GM12878 (cell line): ENCODE measurements at regions not wholly inside any gene's neighbourhood (a gene's known extent, or its start where the extent isn't known, plus 50 kb on each side); places are given as distances from the start of the nearest gene placed in this dataset.

ENCODE experiments used
- CTCF ChIP-seq, 3 experiments: IDR thresholded peaks in 2 of 3; conservative IDR thresholded peaks in 1 of 3; 2 replicates each; pipeline ENCODE4 v1.5.1; 2011; ENCODE audit warnings: low read depth in 3 of 3, low read length in 3 of 3, mild to moderate bottlenecking in 3 of 3, control low read depth in 2 of 3, moderate library complexity in 2 of 3, inconsistent platforms in 1 of 3, mixed read lengths in 1 of 3; ENCODE audit not compliant: control insufficient read depth in 2 of 3, insufficient read depth in 1 of 3; ENCODE audit errors: extremely low read depth in 1 of 3
- POLR2A ChIP-seq: IDR thresholded peaks from 2 replicates; pipeline ENCODE4 v1.6.1; 2011; ENCODE audit warnings: low read depth, mild to moderate bottlenecking, low read length
- TF ChIP-seq, protein P1 (sequence below): IDR thresholded peaks from 2 replicates; pipeline ENCODE4 v1.6.1; 2012; ENCODE audit warnings: mild to moderate bottlenecking, low read depth, low read length

GRCh38 chr4:133581996-133582619 lies 433.0 kb downstream of the PCDH10 start:
- TF ChIP-seq, protein P1, sequence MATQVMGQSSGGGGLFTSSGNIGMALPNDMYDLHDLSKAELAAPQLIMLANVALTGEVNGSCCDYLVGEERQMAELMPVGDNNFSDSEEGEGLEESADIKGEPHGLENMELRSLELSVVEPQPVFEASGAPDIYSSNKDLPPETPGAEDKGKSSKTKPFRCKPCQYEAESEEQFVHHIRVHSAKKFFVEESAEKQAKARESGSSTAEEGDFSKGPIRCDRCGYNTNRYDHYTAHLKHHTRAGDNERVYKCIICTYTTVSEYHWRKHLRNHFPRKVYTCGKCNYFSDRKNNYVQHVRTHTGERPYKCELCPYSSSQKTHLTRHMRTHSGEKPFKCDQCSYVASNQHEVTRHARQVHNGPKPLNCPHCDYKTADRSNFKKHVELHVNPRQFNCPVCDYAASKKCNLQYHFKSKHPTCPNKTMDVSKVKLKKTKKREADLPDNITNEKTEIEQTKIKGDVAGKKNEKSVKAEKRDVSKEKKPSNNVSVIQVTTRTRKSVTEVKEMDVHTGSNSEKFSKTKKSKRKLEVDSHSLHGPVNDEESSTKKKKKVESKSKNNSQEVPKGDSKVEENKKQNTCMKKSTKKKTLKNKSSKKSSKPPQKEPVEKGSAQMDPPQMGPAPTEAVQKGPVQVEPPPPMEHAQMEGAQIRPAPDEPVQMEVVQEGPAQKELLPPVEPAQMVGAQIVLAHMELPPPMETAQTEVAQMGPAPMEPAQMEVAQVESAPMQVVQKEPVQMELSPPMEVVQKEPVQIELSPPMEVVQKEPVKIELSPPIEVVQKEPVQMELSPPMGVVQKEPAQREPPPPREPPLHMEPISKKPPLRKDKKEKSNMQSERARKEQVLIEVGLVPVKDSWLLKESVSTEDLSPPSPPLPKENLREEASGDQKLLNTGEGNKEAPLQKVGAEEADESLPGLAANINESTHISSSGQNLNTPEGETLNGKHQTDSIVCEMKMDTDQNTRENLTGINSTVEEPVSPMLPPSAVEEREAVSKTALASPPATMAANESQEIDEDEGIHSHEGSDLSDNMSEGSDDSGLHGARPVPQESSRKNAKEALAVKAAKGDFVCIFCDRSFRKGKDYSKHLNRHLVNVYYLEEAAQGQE, result no peak
- TF ChIP-seq POLR2A (no peak), CTCF (IDR thresholded peaks at IDR 0.05 in 2 of 3, conservative IDR thresholded peaks at IDR 0.05 in 1 of 3; ENCODE audit: control insufficient read depth in 2 of 3, extremely low read depth in 1 of 3, insufficient read depth in 1 of 3, low read depth in 3 of 3, low read length in 3 of 3) (no peak)
